GM21619 (cell line): ENCODE measurements at regions not wholly inside any gene's neighbourhood (a gene's known extent, or its start where the extent isn't known, plus 50 kb on each side); places are given as distances from the start of the nearest gene placed in this dataset.
A peak's percentile ranks its signal among the peaks of the same experiment; 100 is the strongest.
"Not testable (repeated sequence)": the region's sequence is repeated elsewhere in the genome, so short reads cannot be mapped to it uniquely, and the experiment has no call there.

ENCODE experiments used
- ATAC-seq: cut with Tn5 transposase; IDR thresholded peaks from one replicate; pipeline ENCODE4 v1.9.1; 2021; ENCODE audit not compliant: unreplicated experiment

- no peak for ATAC-seq
Measured at GRCh38 chr4:161329852-161330251, 833.9 kb downstream of the FSTL5 start.

- ATAC-seq = no peak
Measured at GRCh38 chr4:161321706-161322105, 842.1 kb downstream of the FSTL5 start.

GRCh38 chr4:161320377-161320776, 843.4 kb downstream of the FSTL5 start:
- peak; percentile 74 for ATAC-seq

- no peak for ATAC-seq
Measured at GRCh38 chr4:161317000-161317399, 846.8 kb downstream of the FSTL5 start.

GRCh38 chr4:161314371-161314770, 849.4 kb downstream of the FSTL5 start:
- ATAC-seq = no peak

GRCh38 chr4:161303551-161303950, 860.2 kb downstream of the FSTL5 start:
- ATAC-seq = no peak

- ATAC-seq = no peak
Measured at GRCh38 chr4:161291222-161291621, 872.6 kb downstream of the FSTL5 start.

- peak; percentile 75 for ATAC-seq
Measured at GRCh38 chr4:161287678-161288352, 876.0 kb downstream of the FSTL5 start.

GRCh38 chr4:161285461-161285860, 878.3 kb downstream of the FSTL5 start:
- ATAC-seq = no peak

GRCh38 chr4:161280929-161281328, 882.9 kb downstream of the FSTL5 start:
- no peak for ATAC-seq

GRCh38 chr4:161279095-161279494, 884.7 kb downstream of the FSTL5 start:
- no peak for ATAC-seq

GRCh38 chr4:161277150-161277787, 886.5 kb downstream of the FSTL5 start:
- ATAC-seq = not testable (repeated sequence)

GRCh38 chr4:161273607-161274006, 890.2 kb downstream of the FSTL5 start:
- ATAC-seq = no peak

- ATAC-seq = no peak
Measured at GRCh38 chr4:161260819-161261218, 903.0 kb downstream of the FSTL5 start.

GRCh38 chr4:161256716-161257115, 907.1 kb downstream of the FSTL5 start:
- ATAC-seq = no peak

- no peak for ATAC-seq
Measured at GRCh38 chr4:161256172-161256571, 907.6 kb downstream of the FSTL5 start.

GRCh38 chr4:161254375-161254774, 909.4 kb downstream of the FSTL5 start:
- no peak for ATAC-seq

GRCh38 chr4:161252520-161253141, 911.2 kb downstream of the FSTL5 start:
- peak; percentile 86 for ATAC-seq

- no peak for ATAC-seq
Measured at GRCh38 chr4:161249779-161250440, 913.9 kb downstream of the FSTL5 start.

- ATAC-seq = no peak
Measured at GRCh38 chr4:161248880-161249279, 914.9 kb downstream of the FSTL5 start.

- no peak for ATAC-seq
Measured at GRCh38 chr4:161247831-161248230, 916.0 kb downstream of the FSTL5 start.

- ATAC-seq = no peak
Measured at GRCh38 chr4:161238033-161238432, 925.8 kb downstream of the FSTL5 start.
